GM12878 (cell line): ENCODE measurements at regions not wholly inside any gene's neighbourhood (a gene's known extent, or its start where the extent isn't known, plus 50 kb on each side); places are given as distances from the start of the nearest gene placed in this dataset.
A peak's percentile ranks its signal among the peaks of the same experiment; 100 is the strongest.

Experiments
- ATAC-seq: fragments of 200-7000 bp; cut with Tn5 transposase; 3 replicates; pipeline ENCODE4 v1.9.1; 2020; ENCODE audit warnings: mild to moderate bottlenecking, moderate library complexity
- BruUV-seq: library from RNA; stranded (reverse); fragments of 400-500 nt; replicated peaks from 2 replicates; lab custom pipeline; 2021; lab: Mats Ljungman, UMichigan
- CTCF ChIA-PET: fragments of 300-600 bp; sonication (Branson Sonifier 250); formaldehyde crosslinking; extraction: SDS; loops from one replicate; lab custom pipeline; 2021; ENCODE audit warnings: inconsistent platforms; lab: Yijun Ruan, JAX
- POLR2A ChIA-PET: fragments of 350-600 bp; formaldehyde crosslinking; extraction: SDS; loops from one replicate; lab custom pipeline; 2021; ENCODE audit warnings: inconsistent platforms; lab: Charles Lee
- RAD21 ChIA-PET: fragments of 300-600 bp; sonication (Branson Sonifier 250); formaldehyde crosslinking; loops from one replicate; lab custom pipeline; 2023; ENCODE audit warnings: antibody characterized with exemption; ENCODE audit not compliant: unreplicated experiment; lab: Charles Lee
- SMC1A ChIA-PET: fragments of 300-600 bp; sonication (Branson Sonifier 250); formaldehyde crosslinking; loops from one replicate; lab custom pipeline; 2023; ENCODE audit not compliant: unreplicated experiment, uncharacterized antibody; lab: Charles Lee
- DNase-seq: peaks from one replicate; pipeline ENCODE4 v3.0.0-alpha.2; 2011; ENCODE audit warnings: low read depth, low spot score
- FAIRE-seq: peaks from 3 replicates; lab custom pipeline; 2011; peaks lifted over from hg19 to GRCh38; lab: Jason Lieb, UNC
- H2AFZ ChIP-seq: 2 replicates; pipeline ENCODE4 v1.6.0; 2011; ENCODE audit warnings: low read depth, low read length, control low read depth; ENCODE audit not compliant: control insufficient read depth
- H3K27ac ChIP-seq: 2 replicates; pipeline ENCODE4 v1.5.1; 2011; ENCODE audit warnings: control low read depth; ENCODE audit not compliant: control insufficient read depth, insufficient read depth
- H3K27me3 ChIP-seq, 2 experiments: replicated peaks in 1 of 2; 2 replicates each; pipeline versions ENCODE4 v1.6.0 to v1.6.1; 2011; ENCODE audit warnings: low read length in 1 of 2; ENCODE audit not compliant: control insufficient read depth in 2 of 2, insufficient read depth in 2 of 2
- H3K36me3 ChIP-seq, 2 experiments: 2 replicates each; pipeline ENCODE4 v1.5.1; 2011; ENCODE audit warnings: low read length in 1 of 2; ENCODE audit not compliant: control insufficient read depth in 2 of 2, insufficient read depth in 2 of 2
- H3K4me1 ChIP-seq: 2 replicates; pipeline ENCODE4 v1.6.1; 2011; ENCODE audit warnings: mild to moderate bottlenecking, low read length, moderate library complexity, mixed read lengths; ENCODE audit not compliant: control insufficient read depth, insufficient read depth
- H3K4me2 ChIP-seq: 2 replicates; pipeline ENCODE4 v1.6.0; 2011; ENCODE audit warnings: control low read depth; ENCODE audit not compliant: control insufficient read depth, insufficient read depth
- H3K4me3 ChIP-seq: fragments of 200-600 bp; sonication (generic); 2 replicates; pipeline ENCODE4 v1.5.1; 2016
- H3K79me2 ChIP-seq: 2 replicates; pipeline ENCODE4 v1.6.0; 2011; ENCODE audit warnings: low read length; ENCODE audit not compliant: control insufficient read depth, insufficient read depth
- H3K9ac ChIP-seq: 2 replicates; pipeline ENCODE4 v1.8.0; 2011; ENCODE audit warnings: low read length, control low read depth, mixed read lengths; ENCODE audit not compliant: control insufficient read depth, insufficient read depth
- H3K9me3 ChIP-seq: replicated peaks from 3 replicates; pipeline ENCODE4 v1.5.1; 2011; ENCODE audit warnings: mild to moderate bottlenecking, low read length; ENCODE audit not compliant: control insufficient read depth, insufficient read depth
- H4K20me1 ChIP-seq: 2 replicates; pipeline ENCODE4 v1.6.0; 2011; ENCODE audit not compliant: control insufficient read depth, insufficient read depth
- BMI1 ChIP-seq: fragments of 450-650 bp; IDR thresholded peaks from 2 replicates; pipeline ENCODE4 v1.6.1; 2016; ENCODE audit warnings: mild to moderate bottlenecking, moderate library complexity, borderline replicate concordance
- CBX5 ChIP-seq: sonication (generic); IDR thresholded peaks from 2 replicates; pipeline ENCODE4 v1.6.1; 2016; ENCODE audit warnings: low read depth, moderate library complexity, mild to moderate bottlenecking, inconsistent platforms
- CREM ChIP-seq: IDR thresholded peaks from 2 replicates; pipeline ENCODE4 v1.6.1; 2014; ENCODE audit warnings: antibody characterized with exemption, low read depth
- E2F4 ChIP-seq: IDR thresholded peaks from 2 replicates; pipeline ENCODE4 v1.6.1; 2012; ENCODE audit warnings: low read depth, low read length, improper control_type of control experiment
- EED ChIP-seq: sonication (generic); IDR thresholded peaks from 2 replicates; pipeline ENCODE4 v1.6.1; 2016; ENCODE audit warnings: antibody characterized with exemption, low read depth
- RBBP5 ChIP-seq: fragments of 200-600 bp; sonication (generic); conservative IDR thresholded peaks from 2 replicates; pipeline ENCODE4 v1.6.1; 2016
- RUNX3 ChIP-seq: IDR thresholded peaks from 2 replicates; pipeline ENCODE4 v1.6.1; 2012; ENCODE audit warnings: low read length, inconsistent platforms
- SRF ChIP-seq, 2 experiments: IDR thresholded peaks; 2 replicates each; pipeline ENCODE4 v1.6.1; 2011; ENCODE audit warnings: low read depth in 2 of 2, low read length in 2 of 2, mild to moderate bottlenecking in 1 of 2, moderate library complexity in 1 of 2
- ZBTB11 ChIP-seq: fragments of 450-650 bp; formaldehyde crosslinking; IDR thresholded peaks from 2 replicates; pipeline ENCODE4 v1.5.0; 2022; ENCODE audit warnings: mild to moderate bottlenecking, missing genetic modification characterization
- WGBS: methylation state at CpG from one replicate; pipeline ENCODE4 v1.1.6; 2016; ENCODE audit warnings: low lambda C conversion rate; ENCODE audit not compliant: insufficient replicate concordance, insufficient coverage; ENCODE audit errors: missing lambda C conversion rate; 5-methylcytosine and 5-hydroxymethylcytosine counted together
- in situ Hi-C: fragments of 300-500 bp; cut with MboI; formaldehyde crosslinking; loops from 9 replicates; pipeline ENCODE4 v1.14.3; 2018; ENCODE audit warnings: mixed read lengths
- intact Hi-C: fragments of 100-400 bp; cut with micrococcal nuclease; formaldehyde crosslinking; loops from one replicate; pipeline ENCODE4 v1.14.2; 2022; ENCODE audit not compliant: unreplicated experiment
- TF ChIP-seq, protein P1 (sequence below): fragments of 450-650 bp; IDR thresholded peaks from 2 replicates; pipeline ENCODE4 v1.6.1; 2016; ENCODE audit warnings: mild to moderate bottlenecking
- TF ChIP-seq, protein P2 (sequence below): IDR thresholded peaks from 2 replicates; pipeline ENCODE4 v1.6.1; 2012; ENCODE audit warnings: low read length, inconsistent platforms
- TF ChIP-seq, protein P3 (sequence below): fragments of 450-650 bp; IDR thresholded peaks from 2 replicates; pipeline ENCODE4 v1.6.1; 2017; ENCODE audit warnings: mild to moderate bottlenecking

GRCh38 chr6:156564127-156564806, 212.9 kb upstream of the ARID1B start:
- no peak overlapping the region for H3K4me3 ChIP-seq
- peak; percentile 46 for DNase-seq
- POLR2A ChIA-PET: no interaction called here
- peak overlapping the region; percentile 38; the same call in 1 of the 2 replicates for H3K4me2 ChIP-seq
- H3K36me3 ChIP-seq: no peaks in the 10 kb centered on the region
- H3K79me2 ChIP-seq: no peaks in the 10 kb centered on the region
- intact Hi-C loops (loop anchor here (1.0 to 10.0 kb wide), 7 partner anchors 73 to 711 kb away; partner anchors contain the start of gene ARID1B), in situ Hi-C loops (loop anchor here (10.0 kb wide), 1 partner anchor 1239 kb away; no protein-coding TSS in a partner anchor)
- no peak overlapping the region for H3K27ac ChIP-seq
- WGBS: under 1% methylated on average over 14 of the region's 14 CpGs
- no peak overlapping the region; the same call in 1 of the 2 replicates for H2AFZ ChIP-seq
- BruUV-seq: no TSS peak
- CTCF ChIA-PET: interaction anchor here (0.6 to 4.1 kb wide), 28 partner anchors 19 to 482 kb away, joined by 3 to 21 read pairs (median 3); no protein-coding TSS in a partner anchor
- H3K4me1 ChIP-seq: no peaks in the 10 kb centered on the region
- no peaks in the 10 kb centered on the region; a peak in 1 of 4 replicates for H3K27me3 ChIP-seq
- FAIRE-seq: peak; percentile 71
- H3K9me3 ChIP-seq: peaks cover 4% of the 10 kb centered on the region
- no peaks in the 10 kb centered on the region for H4K20me1 ChIP-seq
- no peak overlapping the region for H3K9ac ChIP-seq
- RAD21 ChIA-PET: interaction anchor here (0.5 to 2.9 kb wide), 22 partner anchors 30 to 473 kb away, joined by 3 to 9 read pairs (median 4); no protein-coding TSS in a partner anchor
- peak; percentile 100 for ATAC-seq
- SMC1A ChIA-PET: interaction anchor here (0.6 to 4.3 kb wide), 19 partner anchors 10 to 482 kb away, joined by 3 to 35 read pairs (median 4); no protein-coding TSS in a partner anchor
- TF ChIP-seq, protein P1, sequence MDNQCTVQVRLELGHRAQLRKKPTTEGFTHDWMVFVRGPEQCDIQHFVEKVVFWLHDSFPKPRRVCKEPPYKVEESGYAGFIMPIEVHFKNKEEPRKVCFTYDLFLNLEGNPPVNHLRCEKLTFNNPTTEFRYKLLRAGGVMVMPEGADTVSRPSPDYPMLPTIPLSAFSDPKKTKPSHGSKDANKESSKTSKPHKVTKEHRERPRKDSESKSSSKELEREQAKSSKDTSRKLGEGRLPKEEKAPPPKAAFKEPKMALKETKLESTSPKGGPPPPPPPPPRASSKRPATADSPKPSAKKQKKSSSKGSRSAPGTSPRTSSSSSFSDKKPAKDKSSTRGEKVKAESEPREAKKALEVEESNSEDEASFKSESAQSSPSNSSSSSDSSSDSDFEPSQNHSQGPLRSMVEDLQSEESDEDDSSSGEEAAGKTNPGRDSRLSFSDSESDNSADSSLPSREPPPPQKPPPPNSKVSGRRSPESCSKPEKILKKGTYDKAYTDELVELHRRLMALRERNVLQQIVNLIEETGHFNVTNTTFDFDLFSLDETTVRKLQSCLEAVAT: peak; percentile 74
- TF ChIP-seq CREM (peak; percentile 24; the same call in 1 of the 2 replicates), BMI1 (no peak), SRF (IDR thresholded peaks at IDR 0.05; ENCODE audit: low read depth in 2 of 2, low read length in 2 of 2) (0 out of 4 replicates have a peak, but pooled peaks of 1 of the 2 experiments have one; percentile 23), EED (0 out of 2 replicates have a peak, but pooled peaks have one; percentile 28), RUNX3 (peak; percentile 68), RBBP5 (no peak), CBX5 (peak; percentile 91; the same call in 1 of the 2 replicates), E2F4 (peak; percentile 10; the same call in 1 of the 2 replicates), ZBTB11 (no peak)
- TF ChIP-seq, protein P2, sequence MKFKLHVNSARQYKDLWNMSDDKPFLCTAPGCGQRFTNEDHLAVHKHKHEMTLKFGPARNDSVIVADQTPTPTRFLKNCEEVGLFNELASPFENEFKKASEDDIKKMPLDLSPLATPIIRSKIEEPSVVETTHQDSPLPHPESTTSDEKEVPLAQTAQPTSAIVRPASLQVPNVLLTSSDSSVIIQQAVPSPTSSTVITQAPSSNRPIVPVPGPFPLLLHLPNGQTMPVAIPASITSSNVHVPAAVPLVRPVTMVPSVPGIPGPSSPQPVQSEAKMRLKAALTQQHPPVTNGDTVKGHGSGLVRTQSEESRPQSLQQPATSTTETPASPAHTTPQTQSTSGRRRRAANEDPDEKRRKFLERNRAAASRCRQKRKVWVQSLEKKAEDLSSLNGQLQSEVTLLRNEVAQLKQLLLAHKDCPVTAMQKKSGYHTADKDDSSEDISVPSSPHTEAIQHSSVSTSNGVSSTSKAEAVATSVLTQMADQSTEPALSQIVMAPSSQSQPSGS: peak; percentile 40; the same call in 1 of the 2 replicates
- TF ChIP-seq, protein P3, sequence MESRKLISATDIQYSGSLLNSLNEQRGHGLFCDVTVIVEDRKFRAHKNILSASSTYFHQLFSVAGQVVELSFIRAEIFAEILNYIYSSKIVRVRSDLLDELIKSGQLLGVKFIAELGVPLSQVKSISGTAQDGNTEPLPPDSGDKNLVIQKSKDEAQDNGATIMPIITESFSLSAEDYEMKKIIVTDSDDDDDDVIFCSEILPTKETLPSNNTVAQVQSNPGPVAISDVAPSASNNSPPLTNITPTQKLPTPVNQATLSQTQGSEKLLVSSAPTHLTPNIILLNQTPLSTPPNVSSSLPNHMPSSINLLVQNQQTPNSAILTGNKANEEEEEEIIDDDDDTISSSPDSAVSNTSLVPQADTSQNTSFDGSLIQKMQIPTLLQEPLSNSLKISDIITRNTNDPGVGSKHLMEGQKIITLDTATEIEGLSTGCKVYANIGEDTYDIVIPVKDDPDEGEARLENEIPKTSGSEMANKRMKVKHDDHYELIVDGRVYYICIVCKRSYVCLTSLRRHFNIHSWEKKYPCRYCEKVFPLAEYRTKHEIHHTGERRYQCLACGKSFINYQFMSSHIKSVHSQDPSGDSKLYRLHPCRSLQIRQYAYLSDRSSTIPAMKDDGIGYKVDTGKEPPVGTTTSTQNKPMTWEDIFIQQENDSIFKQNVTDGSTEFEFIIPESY: peak; percentile 56
